Lower leg skin (tissue), 3 donors: ENCODE measurements at regions not wholly inside any gene's neighbourhood (a gene's known extent, or its start where the extent isn't known, plus 50 kb on each side); places are given as distances from the start of the nearest gene placed in this dataset.

Experiments
- CTCF ChIP-seq, 3 donors: fragments of 450-650 bp; IDR thresholded peaks; one replicate each; pipeline ENCODE4 v1.5.1; 2016; ENCODE audit warnings: antibody characterized with exemption in 3 of 3, mild to moderate bottlenecking in 3 of 3, moderate library complexity in 2 of 3
- POLR2A ChIP-seq, 2 donors: fragments of 450-650 bp; IDR thresholded peaks; one replicate each; pipeline ENCODE4 v1.6.1; 2016 to 2017; ENCODE audit warnings: antibody characterized with exemption in 2 of 2, mild to moderate bottlenecking in 1 of 2, moderate library complexity in 1 of 2

- TF ChIP-seq CTCF (IDR thresholded peaks at IDR 0.05) (no peak), POLR2A (IDR thresholded peaks at IDR 0.05) (no peak)
Observed at GRCh38 chr6:55972091-55972490, 96.7 kb upstream of the BMP5 start.
